Mammary epithelial cell (primary cell): ENCODE measurements at regions not wholly inside any gene's neighbourhood (a gene's known extent, or its start where the extent isn't known, plus 50 kb on each side); places are given as distances from the start of the nearest gene placed in this dataset.

Source experiments
- EZH2 ChIP-seq: IDR thresholded peaks from 2 replicates; pipeline ENCODE4 v1.6.1; 2012; ENCODE audit warnings: low read length, inconsistent platforms, borderline replicate concordance
- TF ChIP-seq, protein P1 (sequence below), 2 donors: IDR thresholded peaks in 1 of 2; conservative IDR thresholded peaks in 1 of 2; 2 replicates each; pipeline ENCODE4 v1.5.1; 2011 to 2012; ENCODE audit warnings: inconsistent platforms in 2 of 2, low read length in 2 of 2, mild to moderate bottlenecking in 2 of 2, control low read depth in 1 of 2, low read depth in 1 of 2; ENCODE audit not compliant: insufficient read depth in 1 of 2; ENCODE audit errors: extremely low read depth in 1 of 2

DNA sequence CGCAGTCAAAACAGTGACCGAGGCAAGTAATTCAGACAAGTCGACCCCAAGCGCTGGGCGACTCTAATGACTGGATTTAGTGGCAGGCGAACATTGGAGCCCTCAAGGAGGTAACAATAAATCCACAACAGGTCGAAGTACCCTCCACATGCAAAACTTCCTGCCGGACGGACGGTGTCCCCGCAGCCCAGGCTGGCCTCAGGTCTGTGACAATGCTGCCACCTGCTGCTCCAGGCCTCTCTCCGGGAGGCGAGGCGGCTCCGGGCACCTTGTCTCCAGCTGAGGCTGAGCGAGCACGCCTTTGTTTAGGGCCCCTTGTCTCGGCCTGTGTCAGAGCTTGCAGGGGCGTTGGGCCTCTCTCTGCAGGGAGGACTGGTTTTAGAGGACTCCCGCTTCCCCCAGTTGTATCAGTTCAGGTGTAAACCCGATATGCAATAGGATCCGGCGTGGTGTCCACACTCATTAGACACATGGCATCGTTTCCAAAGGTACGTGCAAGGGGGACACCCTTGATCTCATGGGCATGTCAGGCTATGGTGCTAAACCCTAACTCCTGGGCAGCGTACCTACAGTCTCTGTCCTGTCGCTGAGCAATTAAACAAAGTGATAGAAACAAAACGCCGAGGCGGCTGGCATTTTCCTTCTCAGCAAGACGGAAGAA lies 628.0 kb upstream of the ADAMTS16 start:
- TF ChIP-seq, protein P1, sequence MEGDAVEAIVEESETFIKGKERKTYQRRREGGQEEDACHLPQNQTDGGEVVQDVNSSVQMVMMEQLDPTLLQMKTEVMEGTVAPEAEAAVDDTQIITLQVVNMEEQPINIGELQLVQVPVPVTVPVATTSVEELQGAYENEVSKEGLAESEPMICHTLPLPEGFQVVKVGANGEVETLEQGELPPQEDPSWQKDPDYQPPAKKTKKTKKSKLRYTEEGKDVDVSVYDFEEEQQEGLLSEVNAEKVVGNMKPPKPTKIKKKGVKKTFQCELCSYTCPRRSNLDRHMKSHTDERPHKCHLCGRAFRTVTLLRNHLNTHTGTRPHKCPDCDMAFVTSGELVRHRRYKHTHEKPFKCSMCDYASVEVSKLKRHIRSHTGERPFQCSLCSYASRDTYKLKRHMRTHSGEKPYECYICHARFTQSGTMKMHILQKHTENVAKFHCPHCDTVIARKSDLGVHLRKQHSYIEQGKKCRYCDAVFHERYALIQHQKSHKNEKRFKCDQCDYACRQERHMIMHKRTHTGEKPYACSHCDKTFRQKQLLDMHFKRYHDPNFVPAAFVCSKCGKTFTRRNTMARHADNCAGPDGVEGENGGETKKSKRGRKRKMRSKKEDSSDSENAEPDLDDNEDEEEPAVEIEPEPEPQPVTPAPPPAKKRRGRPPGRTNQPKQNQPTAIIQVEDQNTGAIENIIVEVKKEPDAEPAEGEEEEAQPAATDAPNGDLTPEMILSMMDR (conservative IDR thresholded peaks at IDR 0.05 in 1 of 2, IDR thresholded peaks at IDR 0.05 in 1 of 2; ENCODE audit: extremely low read depth in 1 of 2, insufficient read depth in 1 of 2, low read depth in 1 of 2, low read length in 2 of 2): peak; percentile 72 to 89
- no peak for TF ChIP-seq EZH2
